Panc1 (cell line): ENCODE measurements at regions not wholly inside any gene's neighbourhood (a gene's known extent, or its start where the extent isn't known, plus 50 kb on each side); places are given as distances from the start of the nearest gene placed in this dataset.

Source experiments
- POLR2AphosphoS5 ChIP-seq: IDR thresholded peaks from 2 replicates; pipeline ENCODE4 v1.6.1; 2012; ENCODE audit warnings: mild to moderate bottlenecking, low read depth, low read length, moderate library complexity
- REST ChIP-seq, 2 experiments: IDR thresholded peaks; 2 replicates each; pipeline ENCODE4 v1.6.1; 2011 to 2012; ENCODE audit warnings: low read depth in 2 of 2, control low read depth in 1 of 2, low read length in 1 of 2, mild to moderate bottlenecking in 1 of 2, moderate library complexity in 1 of 2; ENCODE audit not compliant: insufficient read depth in 1 of 2
- SIN3A ChIP-seq: IDR thresholded peaks from 2 replicates; pipeline ENCODE4 v1.6.1; 2012; ENCODE audit warnings: low read depth, mild to moderate bottlenecking, low read length, moderate library complexity, borderline replicate concordance; ENCODE audit not compliant: insufficient read depth
- TCF7L2 ChIP-seq: IDR thresholded peaks from 2 replicates; pipeline ENCODE4 v1.6.1; 2011; ENCODE audit warnings: mild to moderate bottlenecking, low read depth, low read length, inconsistent platforms
- TF ChIP-seq, protein P1 (sequence below): fragments of 450-650 bp; IDR thresholded peaks from 2 replicates; pipeline ENCODE4 v1.5.1; 2017; ENCODE audit warnings: mild to moderate bottlenecking

DNA sequence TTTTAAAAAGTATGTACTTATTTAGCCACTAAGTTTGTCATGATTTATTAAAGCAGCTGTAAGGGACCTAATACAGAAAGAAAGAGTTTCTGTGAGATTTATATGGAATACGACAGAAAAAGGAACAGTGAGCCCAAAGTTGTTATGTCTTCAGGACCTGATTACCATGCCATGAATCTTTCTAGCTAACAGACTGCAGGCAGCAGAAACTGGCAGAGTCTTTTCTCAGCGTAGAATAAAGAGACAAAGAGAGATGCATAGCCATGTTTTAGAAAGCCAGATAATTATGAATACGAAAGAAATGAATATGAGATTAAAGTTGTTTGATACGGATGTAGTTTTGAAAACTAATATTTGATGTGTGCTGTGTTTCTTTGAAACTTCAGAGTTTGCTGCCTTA, 624.1 kb upstream of the ADGRB3 start:
- TF ChIP-seq, protein P1, sequence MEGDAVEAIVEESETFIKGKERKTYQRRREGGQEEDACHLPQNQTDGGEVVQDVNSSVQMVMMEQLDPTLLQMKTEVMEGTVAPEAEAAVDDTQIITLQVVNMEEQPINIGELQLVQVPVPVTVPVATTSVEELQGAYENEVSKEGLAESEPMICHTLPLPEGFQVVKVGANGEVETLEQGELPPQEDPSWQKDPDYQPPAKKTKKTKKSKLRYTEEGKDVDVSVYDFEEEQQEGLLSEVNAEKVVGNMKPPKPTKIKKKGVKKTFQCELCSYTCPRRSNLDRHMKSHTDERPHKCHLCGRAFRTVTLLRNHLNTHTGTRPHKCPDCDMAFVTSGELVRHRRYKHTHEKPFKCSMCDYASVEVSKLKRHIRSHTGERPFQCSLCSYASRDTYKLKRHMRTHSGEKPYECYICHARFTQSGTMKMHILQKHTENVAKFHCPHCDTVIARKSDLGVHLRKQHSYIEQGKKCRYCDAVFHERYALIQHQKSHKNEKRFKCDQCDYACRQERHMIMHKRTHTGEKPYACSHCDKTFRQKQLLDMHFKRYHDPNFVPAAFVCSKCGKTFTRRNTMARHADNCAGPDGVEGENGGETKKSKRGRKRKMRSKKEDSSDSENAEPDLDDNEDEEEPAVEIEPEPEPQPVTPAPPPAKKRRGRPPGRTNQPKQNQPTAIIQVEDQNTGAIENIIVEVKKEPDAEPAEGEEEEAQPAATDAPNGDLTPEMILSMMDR, result no peak
- TF ChIP-seq POLR2AphosphoS5, result no peak
- TF ChIP-seq REST (IDR thresholded peaks at IDR 0.05; ENCODE audit: insufficient read depth in 1 of 2, low read depth in 2 of 2, low read length in 1 of 2), result no peak
- TF ChIP-seq TCF7L2, result no peak
- TF ChIP-seq SIN3A, result no peak
